Astrocyte of the spinal cord (primary cell): ENCODE measurements at regions not wholly inside any gene's neighbourhood (a gene's known extent, or its start where the extent isn't known, plus 50 kb on each side); places are given as distances from the start of the nearest gene placed in this dataset.
A peak's percentile ranks its signal among the peaks of the same experiment; 100 is the strongest.

Experiments used
- DNase-seq: peaks from one replicate; pipeline ENCODE4 v3.0.0; 2011; ENCODE audit warnings: low read depth, low spot score
- H3K4me3 ChIP-seq: 2 replicates; pipeline ENCODE4 v1.5.1; 2011; ENCODE audit warnings: low read depth, mild to moderate bottlenecking, low read length, moderate library complexity
- CTCF ChIP-seq: IDR thresholded peaks from 2 replicates; pipeline ENCODE4 v1.5.1; 2012; ENCODE audit warnings: low read depth, mild to moderate bottlenecking, low read length, inconsistent platforms
- in situ Hi-C: cut with HindIII; loops from 2 replicates; pipeline ENCODE4 v1.10.0; 2017; ENCODE audit warnings: low sequenced_read_pairs

DNA sequence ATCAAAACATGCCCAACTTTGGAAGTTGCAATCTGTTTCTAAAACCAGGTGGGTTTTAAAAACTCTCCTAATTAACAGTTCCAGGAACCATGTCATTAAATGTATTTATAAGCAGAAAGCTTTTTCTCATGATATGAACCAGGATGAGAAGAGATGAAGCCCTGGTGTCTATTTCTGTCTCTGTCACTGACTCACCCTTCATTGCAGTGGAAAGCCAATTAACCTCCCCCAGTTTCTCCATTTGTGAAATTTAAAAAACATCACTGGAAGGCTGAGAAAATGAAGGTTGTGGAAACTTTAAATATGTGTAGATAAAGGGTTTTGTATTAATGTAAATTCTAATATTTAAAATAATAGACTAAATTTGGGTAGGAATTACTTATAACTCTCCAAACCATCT lies 1088.0 kb downstream of the SORCS1 start:
- in situ Hi-C loops: no loop called here
- H3K4me3 ChIP-seq: no peak overlapping the region
- TF ChIP-seq CTCF: no peak
- no peak for DNase-seq

DNA sequence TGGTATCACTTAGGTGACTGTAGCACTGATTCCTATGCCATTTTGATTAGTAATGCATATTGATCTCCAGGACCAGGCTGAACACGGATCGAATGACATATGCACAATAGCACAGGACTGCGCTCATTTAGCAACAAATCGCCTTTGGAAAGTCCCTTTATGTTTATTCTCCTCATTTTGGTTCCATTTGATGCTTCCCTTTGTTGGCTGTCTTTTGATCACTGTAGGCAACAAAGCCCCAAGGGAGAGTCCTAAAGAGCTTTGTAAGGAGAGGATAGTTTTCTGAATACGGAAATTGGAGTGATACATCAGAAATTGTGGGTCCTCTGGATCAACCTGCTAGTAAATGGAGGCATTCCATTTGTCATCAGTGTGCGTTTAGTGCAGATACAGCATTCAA lies 1111.4 kb downstream of the SORCS1 start:
- no peak for DNase-seq
- no peak overlapping the region for H3K4me3 ChIP-seq
- TF ChIP-seq CTCF: no peak
- in situ Hi-C loops: no loop called here

- H3K4me3 ChIP-seq: no peak overlapping the region
- in situ Hi-C loops: no loop called here
- no peak for DNase-seq
- no peak for TF ChIP-seq CTCF
Observed at GRCh38 chr10:106044503-106044902, 1120.0 kb downstream of the SORCS1 start.

GRCh38 chr10:106043863-106044262 lies 1120.6 kb downstream of the SORCS1 start:
- no peak overlapping the region for H3K4me3 ChIP-seq
- no peak for TF ChIP-seq CTCF
- in situ Hi-C loops: no loop called here
- DNase-seq: peak; percentile 39

DNA sequence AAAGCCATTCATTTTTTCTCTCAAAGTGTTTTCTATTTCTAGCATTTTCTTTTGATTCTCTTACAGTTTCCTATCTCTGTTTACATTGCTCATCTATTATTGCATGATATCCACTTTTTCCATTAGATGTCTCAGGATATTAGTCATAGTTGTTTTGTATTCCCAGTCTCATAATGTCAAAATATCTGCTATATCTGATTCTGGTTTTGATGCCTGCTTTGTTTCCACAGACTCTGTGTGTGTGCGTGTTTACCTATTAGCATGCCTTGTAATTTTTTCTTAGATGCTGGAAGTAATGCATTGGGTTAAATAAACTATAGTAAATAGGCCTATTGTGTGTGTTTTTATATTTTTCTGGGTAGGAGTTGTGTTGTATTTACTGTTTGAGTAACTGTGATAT lies 1126.3 kb downstream of the SORCS1 start:
- TF ChIP-seq CTCF: no peak
- no peak for DNase-seq
- H3K4me3 ChIP-seq: no peak overlapping the region
- in situ Hi-C loops: no loop called here

- no peak overlapping the region for H3K4me3 ChIP-seq
- DNase-seq: no peak
- no peak for TF ChIP-seq CTCF
- in situ Hi-C loops: no loop called here
Observed at GRCh38 chr10:106033065-106033464, 1131.4 kb downstream of the SORCS1 start.

GRCh38 chr10:106032450-106033002 lies 1132.0 kb downstream of the SORCS1 start:
- no peak for DNase-seq
- TF ChIP-seq CTCF: no peak
- in situ Hi-C loops: no loop called here
- no peak overlapping the region for H3K4me3 ChIP-seq
